Myocyte (in vitro differentiated cells): ENCODE measurements at regions not wholly inside any gene's neighbourhood (a gene's known extent, or its start where the extent isn't known, plus 50 kb on each side); places are given as distances from the start of the nearest gene placed in this dataset.
"Not testable (repeated sequence)": the region's sequence is repeated elsewhere in the genome, so short reads cannot be mapped to it uniquely, and the experiment has no call there.

ENCODE experiments used
- DNase-seq: peaks from one replicate; pipeline ENCODE4 v3.0.0-alpha.2; 2012; ENCODE audit warnings: low read depth

- not testable (repeated sequence) for DNase-seq
Observed at GRCh38 chr17:15802917-15803316, 70.8 kb downstream of the TBC1D26 start.

- not testable (repeated sequence) for DNase-seq
Observed at GRCh38 chr17:15806825-15807224, 74.7 kb downstream of the TBC1D26 start.

GRCh38 chr17:15813388-15813787 lies 81.3 kb downstream of the TBC1D26 start:
- DNase-seq: not testable (repeated sequence)

- DNase-seq: not testable (repeated sequence)
Observed at GRCh38 chr17:15814003-15814402, 81.9 kb downstream of the TBC1D26 start.

- DNase-seq: not testable (repeated sequence)
Observed at GRCh38 chr17:15817861-15818260, 85.8 kb downstream of the TBC1D26 start.

DNA sequence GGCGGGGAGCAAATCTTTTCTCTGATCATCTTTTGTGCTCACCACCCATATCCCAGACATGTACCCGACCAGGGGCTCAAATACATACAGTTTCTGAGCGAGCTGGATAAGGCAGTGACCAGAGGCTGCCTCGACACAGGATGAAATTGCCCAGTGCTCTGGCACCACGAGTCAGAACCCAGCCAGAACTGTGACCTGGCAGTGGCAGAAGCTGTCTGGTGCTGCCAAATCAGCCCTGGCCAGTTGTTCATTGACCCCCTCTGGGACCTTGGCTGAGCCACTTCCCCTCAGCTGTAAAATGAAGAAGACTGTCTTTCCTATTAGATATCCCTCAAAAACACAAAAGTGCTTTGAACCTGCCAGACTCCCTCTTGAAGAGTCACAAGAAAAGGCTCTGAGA lies 90.2 kb downstream of the TBC1D26 start:
- not testable (repeated sequence) for DNase-seq

- peak; percentile 65 for DNase-seq
Observed at GRCh38 chr17:15828727-15829314, 96.7 kb downstream of the TBC1D26 start.

- peak; percentile 2 for DNase-seq
Observed at GRCh38 chr17:15830221-15830620, 98.1 kb downstream of the TBC1D26 start.

DNA sequence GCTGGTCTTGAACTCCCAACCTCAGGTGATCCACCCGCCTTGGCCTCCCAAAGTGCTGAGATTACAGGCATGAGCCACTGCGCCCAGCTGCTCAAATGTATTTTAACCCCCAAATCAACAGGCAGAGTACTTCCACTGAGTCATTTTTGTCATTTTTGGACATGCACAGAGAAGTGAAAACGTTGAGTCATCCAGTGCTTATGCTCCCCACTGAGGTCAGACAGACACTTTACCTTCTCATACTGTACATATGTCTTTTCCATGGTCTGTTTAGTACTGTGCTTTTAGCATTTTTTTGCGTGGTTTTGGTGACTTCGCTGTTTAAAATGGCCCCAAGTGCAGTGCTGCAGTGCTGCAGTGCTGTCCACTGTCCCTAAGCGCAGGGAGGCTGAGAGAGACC lies 99.1 kb downstream of the TBC1D26 start:
- DNase-seq: peak; percentile 6

GRCh38 chr17:15832921-15833480 lies 100.9 kb downstream of the TBC1D26 start:
- not testable (repeated sequence) for DNase-seq

GRCh38 chr17:15833890-15834289 lies 101.8 kb downstream of the TBC1D26 start:
- not testable (repeated sequence) for DNase-seq

- not testable (repeated sequence) for DNase-seq
Observed at GRCh38 chr17:15835481-15835880, 103.4 kb downstream of the TBC1D26 start.

DNA sequence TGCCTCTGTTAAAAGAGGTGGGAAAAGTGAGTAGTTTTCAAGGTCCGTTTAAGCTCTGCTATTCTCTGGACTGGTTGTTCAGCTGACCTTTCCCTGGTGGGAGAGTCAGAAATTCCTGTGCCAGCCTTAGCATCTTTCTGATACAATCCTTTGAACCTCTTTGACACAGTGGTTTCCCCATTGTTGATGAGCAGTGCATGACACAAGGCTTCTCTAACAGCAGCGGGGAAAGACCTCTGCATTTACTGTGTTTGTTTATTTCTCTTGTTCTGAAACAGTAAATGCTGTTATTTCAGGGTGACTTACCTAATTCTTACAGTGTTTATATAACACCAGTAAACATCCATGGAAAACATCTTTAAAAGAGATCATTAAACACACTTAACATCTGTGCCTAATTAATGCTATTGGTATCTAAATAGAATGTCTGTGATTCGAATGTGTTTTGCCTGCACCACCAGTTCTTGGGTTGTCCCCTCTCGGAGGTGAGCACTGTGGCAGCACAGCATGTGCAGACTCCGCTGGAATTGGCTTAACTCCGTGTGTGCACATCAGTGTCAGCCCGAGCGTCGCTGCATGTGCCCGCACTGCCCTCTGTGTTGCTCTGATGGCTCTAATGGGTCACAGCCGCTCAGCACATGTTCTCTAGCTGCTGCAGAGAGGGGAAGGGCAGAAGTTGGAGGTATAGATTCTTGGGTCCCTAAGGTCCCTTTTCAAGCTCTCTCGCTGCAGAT lies 104.3 kb downstream of the TBC1D26 start:
- DNase-seq: not testable (repeated sequence)

GRCh38 chr17:15836991-15837390 lies 104.9 kb downstream of the TBC1D26 start:
- not testable (repeated sequence) for DNase-seq

GRCh38 chr17:15847447-15848229 lies 97.3 kb upstream of the ADORA2B start:
- DNase-seq: peak; percentile 42

GRCh38 chr17:15849054-15849453 lies 95.9 kb upstream of the ADORA2B start:
- not testable (repeated sequence) for DNase-seq

DNA sequence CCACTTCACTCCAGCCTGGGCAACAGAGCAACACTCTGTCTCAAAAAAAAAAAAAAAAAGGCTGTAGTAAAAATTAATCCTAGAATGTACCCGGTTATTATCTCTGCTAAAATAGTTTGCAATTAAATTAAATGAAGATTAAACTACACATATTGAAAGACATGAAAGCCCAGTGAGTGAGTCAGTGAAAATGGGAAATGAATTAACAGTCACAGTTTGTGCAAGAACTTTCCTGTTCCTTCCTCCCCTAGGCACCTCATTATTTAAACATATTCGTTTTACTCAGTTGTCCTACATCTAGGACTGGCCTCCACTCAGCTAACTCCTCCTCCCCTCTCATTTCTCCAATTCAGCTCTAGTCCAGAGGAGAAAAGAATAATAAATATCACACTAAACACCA lies 94.9 kb upstream of the ADORA2B start:
- not testable (repeated sequence) for DNase-seq

DNA sequence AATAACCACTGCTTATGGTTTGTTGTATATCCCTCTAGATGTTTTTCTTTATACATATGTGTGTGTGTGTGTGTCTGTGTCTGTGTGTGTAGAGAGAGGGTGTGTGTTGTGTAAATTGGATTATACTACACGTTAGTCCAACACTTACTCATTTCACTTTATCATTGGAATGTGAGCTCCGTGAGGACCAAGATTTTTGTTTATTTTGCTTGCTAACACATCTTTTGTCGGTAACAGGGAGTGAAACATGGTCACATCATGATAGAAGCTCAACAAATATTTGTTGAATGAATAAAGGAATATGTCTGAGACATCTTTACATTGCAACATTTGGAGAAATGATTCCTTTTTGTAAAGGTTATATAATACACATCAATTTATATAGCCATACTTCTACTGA lies 94.2 kb upstream of the ADORA2B start:
- DNase-seq: not testable (repeated sequence)

DNA sequence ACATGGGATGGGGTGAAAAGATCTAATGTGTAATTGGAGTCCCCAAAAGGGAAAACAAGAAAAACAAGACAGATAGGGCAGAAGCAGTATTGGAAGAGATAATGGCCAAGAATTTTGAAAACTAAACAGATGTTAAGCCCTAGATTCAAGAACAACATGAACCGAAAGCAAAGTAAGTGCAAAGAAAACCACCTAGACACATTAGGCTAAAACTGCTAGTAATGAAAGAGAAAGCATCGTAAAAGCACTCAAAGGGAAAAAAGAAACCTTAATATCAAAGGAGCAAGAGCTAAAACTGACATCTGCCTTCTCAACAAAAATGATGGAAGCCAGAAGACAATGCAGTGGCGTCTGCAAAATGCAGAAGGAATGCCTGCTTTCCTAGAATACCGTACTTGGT lies 92.1 kb upstream of the ADORA2B start:
- DNase-seq: not testable (repeated sequence)

- DNase-seq: not testable (repeated sequence)
Observed at GRCh38 chr17:15856191-15856590, 88.7 kb upstream of the ADORA2B start.

GRCh38 chr17:15856745-15857144 lies 88.2 kb upstream of the ADORA2B start:
- not testable (repeated sequence) for DNase-seq

GRCh38 chr17:15858082-15858481 lies 86.8 kb upstream of the ADORA2B start:
- not testable (repeated sequence) for DNase-seq
